ENCODE measurements at regions not wholly inside any gene's neighbourhood (a gene's known extent, or its start where the extent isn't known, plus 50 kb on each side); places are given as distances from the start of the nearest gene placed in this dataset.

DNA sequence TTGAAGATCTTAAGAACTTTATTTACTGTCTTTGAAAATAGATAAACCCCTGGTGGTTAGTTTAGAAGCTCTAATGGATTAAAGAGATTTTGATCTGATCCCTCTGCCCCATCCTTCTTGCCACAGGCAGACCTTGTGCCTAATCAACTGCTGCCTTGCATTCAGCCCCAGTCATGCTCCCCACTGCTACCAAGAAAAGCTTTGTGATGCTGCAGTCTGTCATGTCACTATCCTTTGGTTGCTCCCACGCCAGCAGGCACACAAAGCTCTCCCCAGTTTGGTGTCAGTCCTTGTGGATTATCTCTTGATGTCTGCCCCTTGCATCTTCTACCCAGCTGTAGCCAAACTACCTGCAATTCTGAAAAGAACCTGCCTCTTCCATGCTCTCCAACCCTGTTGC lies 112.2 kb downstream of the MTNR1B start:
- no peak overlapping the region for H3K4me3 ChIP-seq (ENCODE audit: low read length)
- H3K4me2 ChIP-seq (ENCODE audit: low read length) = no peak overlapping the region
- H3K9me3 ChIP-seq (replicated peaks; ENCODE audit: low read length) = no peaks in the 10 kb centered on the region
- H3K36me3 ChIP-seq (ENCODE audit: insufficient read depth, low read length) = no peaks in the 10 kb centered on the region
- H3K27me3 ChIP-seq (ENCODE audit: control insufficient read depth, insufficient read depth, low read length) = no peaks in the 10 kb centered on the region
- H3K9ac ChIP-seq (ENCODE audit: low read depth, low read length) = no peak overlapping the region
- peaks cover 14% of the 10 kb centered on the region for H3K4me1 ChIP-seq (ENCODE audit: control insufficient read depth, insufficient read depth, low read length)

DNA sequence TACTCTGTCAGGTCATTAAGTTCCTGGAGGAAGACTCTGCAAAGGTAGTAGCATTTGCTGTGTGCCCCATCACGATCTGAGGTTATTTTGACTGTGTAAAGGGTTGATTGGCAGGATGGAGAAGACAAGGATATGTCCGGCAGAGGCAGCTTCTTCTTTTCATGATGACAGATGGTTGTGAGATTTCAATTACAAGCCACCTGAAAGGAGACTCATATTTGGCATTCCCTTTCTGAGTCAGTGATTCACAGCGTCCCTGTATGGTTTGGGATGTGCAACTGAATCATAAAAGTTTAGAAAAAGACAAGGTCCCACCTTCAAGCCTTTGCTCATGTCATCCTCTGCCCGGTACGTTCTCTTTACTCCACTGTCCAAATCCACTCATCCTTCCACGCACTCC lies 113.4 kb downstream of the MTNR1B start:
- no peaks in the 10 kb centered on the region for H3K27me3 ChIP-seq (ENCODE audit: control insufficient read depth, insufficient read depth, low read length)

DNA sequence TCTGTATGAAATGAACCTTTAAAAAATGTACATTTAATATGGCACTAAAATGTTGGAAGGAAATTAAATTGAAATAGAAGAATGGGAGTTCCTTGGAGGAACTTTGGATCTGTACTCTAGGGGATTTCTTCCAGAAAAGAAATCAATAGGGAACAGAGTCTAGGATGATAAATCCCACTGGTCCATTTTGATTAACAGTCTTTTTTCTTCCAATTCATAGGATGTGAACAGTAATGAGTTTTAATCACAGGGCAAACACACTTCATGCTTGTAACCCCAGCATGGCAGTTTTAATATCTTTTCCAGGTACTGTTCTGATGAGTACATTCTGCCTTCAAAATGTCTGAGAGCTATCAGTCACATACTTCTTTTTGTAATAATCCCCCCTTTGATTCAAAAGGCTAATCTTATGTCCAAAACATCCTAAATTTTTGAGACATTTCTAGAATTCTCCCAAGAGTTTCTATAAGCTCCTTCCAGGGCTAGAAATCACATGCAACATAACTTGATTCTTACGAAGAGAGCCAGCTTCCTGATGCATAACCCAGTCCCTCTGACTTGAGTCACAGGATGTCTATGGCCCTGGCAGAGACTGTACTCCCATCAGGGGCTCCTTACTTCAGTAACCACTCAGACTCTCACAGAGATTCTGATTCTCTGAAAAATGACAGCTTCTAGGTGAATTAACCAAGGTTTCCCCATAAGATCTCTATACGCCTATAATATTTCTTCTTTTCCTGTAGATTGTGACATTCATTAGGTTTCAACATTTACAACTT lies 112.9 kb downstream of the SLC36A4 start:
- Histone ChIP-seq H3K36me3 (ENCODE audit: insufficient read depth, low read length) (no peaks in the 10 kb centered on the region), H3K4me3 (ENCODE audit: low read length) (no peak overlapping the region), H3K9me3 (replicated peaks; ENCODE audit: low read length) (no peaks in the 10 kb centered on the region), H3K4me2 (ENCODE audit: low read length) (no peak overlapping the region), H3K4me1 (ENCODE audit: control insufficient read depth, insufficient read depth, low read length) (peaks cover 18% of the 10 kb centered on the region), H3K27me3 (ENCODE audit: control insufficient read depth, insufficient read depth, low read length) (no peaks in the 10 kb centered on the region), H3K9ac (ENCODE audit: low read depth, low read length) (peak overlapping the region; percentile 25)

More for the DNA sequence above, 113.4 kb downstream of the MTNR1B start:
- Histone ChIP-seq H3K4me3 (ENCODE audit: low read length) (no peak overlapping the region), H3K36me3 (ENCODE audit: insufficient read depth, low read length) (no peaks in the 10 kb centered on the region), H3K4me2 (ENCODE audit: low read length) (no peak overlapping the region), H3K9ac (ENCODE audit: low read depth, low read length) (no peak overlapping the region), H3K4me1 (ENCODE audit: control insufficient read depth, insufficient read depth, low read length) (peaks cover 14% of the 10 kb centered on the region), H3K9me3 (replicated peaks; ENCODE audit: low read length) (no peaks in the 10 kb centered on the region)

DNA sequence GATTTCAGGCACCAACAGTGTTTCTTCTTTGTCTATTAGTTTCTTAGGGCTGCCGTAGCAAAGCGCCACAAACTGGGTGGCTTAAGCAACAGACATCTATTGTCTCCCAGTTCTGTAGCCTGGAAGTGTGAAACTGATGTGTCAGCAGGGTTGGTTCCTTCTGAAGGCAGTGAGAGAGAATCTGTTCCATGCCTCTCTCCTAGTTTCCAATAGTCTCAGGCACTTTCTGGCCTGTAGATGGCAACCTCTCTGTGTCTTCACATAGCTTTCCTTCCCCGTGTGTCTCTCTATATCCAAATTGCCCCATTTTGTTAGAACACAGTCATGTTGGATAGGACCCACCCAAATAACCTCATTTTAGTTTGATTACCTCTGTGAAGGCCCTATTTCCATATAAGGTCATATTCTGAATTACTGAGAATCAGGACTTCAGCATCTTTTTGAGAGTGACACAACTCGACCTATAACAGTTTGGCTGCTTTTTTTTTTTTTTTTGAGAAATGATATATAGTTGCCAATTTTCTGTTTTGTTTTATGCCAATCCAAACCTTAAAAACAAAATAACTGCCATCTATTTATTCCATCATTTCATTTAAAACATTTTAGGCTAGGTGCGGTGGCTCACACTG lies 108.2 kb downstream of the SLC36A4 start:
- Histone ChIP-seq H3K4me2 (ENCODE audit: low read length) (no peak overlapping the region), H3K27me3 (ENCODE audit: control insufficient read depth, insufficient read depth, low read length) (no peaks in the 10 kb centered on the region), H3K4me3 (ENCODE audit: low read length) (no peak overlapping the region), H3K4me1 (ENCODE audit: control insufficient read depth, insufficient read depth, low read length) (peaks cover 16% of the 10 kb centered on the region), H3K9me3 (replicated peaks; ENCODE audit: low read length) (no peaks in the 10 kb centered on the region), H3K36me3 (ENCODE audit: insufficient read depth, low read length) (no peaks in the 10 kb centered on the region), H3K9ac (ENCODE audit: low read depth, low read length) (no peak overlapping the region)
